22Rv1 (cell line): ENCODE measurements at regions not wholly inside any gene's neighbourhood (a gene's known extent, or its start where the extent isn't known, plus 50 kb on each side); places are given as distances from the start of the nearest gene placed in this dataset.

ENCODE experiments used
- H3K27ac ChIP-seq: fragments of 450-650 bp; 2 replicates; pipeline ENCODE4 v1.5.1; 2017
- CTCF ChIP-seq: fragments of 450-650 bp; IDR thresholded peaks from 2 replicates; pipeline ENCODE4 v1.5.1; 2017; ENCODE audit warnings: mild to moderate bottlenecking
- ZFX ChIP-seq: fragments of 450-650 bp; IDR thresholded peaks from 2 replicates; pipeline ENCODE4 v1.6.1; 2017; ENCODE audit warnings: antibody characterized with exemption, borderline replicate concordance

DNA sequence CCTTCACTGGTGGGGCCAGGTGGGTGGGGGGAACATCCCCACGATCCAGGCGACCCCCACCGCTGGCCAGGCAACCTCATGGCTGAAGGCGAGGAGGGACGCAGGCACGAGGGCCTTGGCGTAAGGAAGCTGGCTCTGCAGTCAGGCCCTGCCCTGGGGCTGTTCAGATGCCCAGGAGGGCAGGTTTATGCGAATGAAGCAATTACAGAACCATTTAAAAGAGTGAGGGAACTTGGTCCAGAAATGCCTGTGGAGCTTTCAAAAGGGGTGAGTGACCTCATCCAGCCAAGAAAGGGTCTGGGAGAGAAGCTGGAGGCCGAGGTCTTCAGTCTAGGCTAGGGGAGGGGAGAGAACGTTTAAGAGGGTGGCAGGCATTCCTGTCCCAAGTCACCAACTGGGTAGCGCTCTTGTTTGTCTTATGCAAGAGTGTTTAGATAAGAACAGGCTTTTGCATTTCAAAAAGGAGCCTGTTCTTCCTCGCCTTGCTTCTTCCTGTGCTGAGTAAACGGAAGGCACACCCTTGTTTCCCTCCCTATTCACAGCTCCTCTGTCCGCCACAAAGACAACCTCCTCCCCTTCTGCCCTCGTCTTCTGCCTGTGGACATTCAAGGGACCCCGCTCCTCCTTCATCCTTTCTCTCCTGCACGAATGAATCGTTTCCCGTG, 183.5 kb upstream of the SDK2 start:
- no peak overlapping the region for H3K27ac ChIP-seq
- TF ChIP-seq ZFX = no peak
- no peak for TF ChIP-seq CTCF

GRCh38 chr17:73829676-73830280, 185.5 kb upstream of the SDK2 start:
- H3K27ac ChIP-seq = no peak overlapping the region
- TF ChIP-seq CTCF = no peak
- no peak for TF ChIP-seq ZFX

- H3K27ac ChIP-seq = no peak overlapping the region
- TF ChIP-seq ZFX = no peak
- no peak for TF ChIP-seq CTCF
Observed at GRCh38 chr17:73831699-73832098, 187.5 kb upstream of the SDK2 start.

DNA sequence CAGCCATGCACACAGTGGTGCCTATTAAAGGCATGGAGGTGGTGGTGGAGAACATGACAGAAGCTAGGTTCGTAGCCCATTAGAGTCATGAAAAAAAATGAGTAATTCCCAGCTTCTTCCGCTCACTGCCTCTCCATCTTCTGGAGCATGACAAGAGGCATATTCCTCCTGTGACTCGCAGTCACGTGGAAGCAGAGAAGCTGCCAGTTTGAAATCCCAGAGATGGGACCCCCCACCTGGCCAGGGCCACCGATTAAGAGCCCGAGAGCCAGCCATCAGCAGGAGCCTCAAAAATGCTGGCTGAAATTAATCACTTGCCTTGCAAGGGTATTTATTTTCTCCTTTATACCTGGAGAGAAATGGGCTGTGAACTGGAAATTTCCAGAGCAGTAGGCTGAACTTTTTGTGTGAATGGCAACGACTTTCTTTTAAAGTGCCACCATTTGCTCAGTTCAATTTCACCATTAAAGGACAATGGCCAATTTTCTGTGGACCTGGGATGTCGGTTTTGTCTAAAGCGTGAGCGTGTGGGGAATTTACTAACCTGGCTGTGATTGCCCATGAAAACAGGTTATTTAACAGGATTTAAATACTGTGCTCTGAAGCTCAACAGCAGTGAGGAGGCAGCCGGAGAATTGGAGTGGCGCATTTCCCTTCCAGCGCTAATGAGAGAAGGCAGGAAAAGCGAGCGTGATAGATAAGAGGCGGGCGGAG, 189.7 kb upstream of the SDK2 start:
- no peak overlapping the region for H3K27ac ChIP-seq
- TF ChIP-seq ZFX (no peak), CTCF (no peak)

DNA sequence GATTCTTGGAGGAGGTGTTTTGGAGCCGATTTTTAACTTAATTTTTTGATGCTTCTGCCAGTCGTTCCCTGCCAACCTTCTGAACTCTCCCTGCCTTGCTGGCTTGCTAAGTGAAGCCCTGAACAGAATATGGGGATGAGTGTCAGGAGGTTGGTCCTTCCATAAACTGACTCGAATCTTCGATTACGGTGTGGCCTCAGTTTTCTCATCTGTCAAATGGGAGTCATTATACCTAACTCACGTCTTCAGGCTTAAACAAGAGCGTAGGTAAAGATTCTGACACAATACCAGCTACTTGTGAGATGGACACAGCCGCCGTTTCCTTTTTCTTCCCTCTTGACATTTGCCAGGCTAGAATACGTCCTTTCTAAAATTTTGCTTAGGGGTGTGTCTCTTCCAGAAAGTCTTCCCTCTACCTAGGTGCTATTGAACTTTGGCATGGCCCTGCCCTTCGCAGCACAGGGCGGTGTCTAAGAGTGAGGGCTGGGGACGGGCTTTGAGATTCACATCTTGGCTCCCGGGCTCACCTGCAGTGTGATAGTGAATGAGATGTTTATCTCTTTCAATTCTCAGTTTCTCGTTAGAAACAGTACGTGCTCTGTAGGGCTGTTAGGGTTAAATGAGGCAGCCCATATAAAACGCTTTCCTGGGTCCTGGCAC, 190.6 kb upstream of the SDK2 start:
- H3K27ac ChIP-seq = no peak overlapping the region
- no peak for TF ChIP-seq CTCF
- TF ChIP-seq ZFX = no peak

- no peak overlapping the region for H3K27ac ChIP-seq
- TF ChIP-seq ZFX = no peak
- no peak for TF ChIP-seq CTCF
Observed at GRCh38 chr17:73835605-73836004, 191.4 kb upstream of the SDK2 start.
